ENCODE measurements at regions not wholly inside any gene's neighbourhood (a gene's known extent, or its start where the extent isn't known, plus 50 kb on each side); places are given as distances from the start of the nearest gene placed in this dataset.

DNA sequence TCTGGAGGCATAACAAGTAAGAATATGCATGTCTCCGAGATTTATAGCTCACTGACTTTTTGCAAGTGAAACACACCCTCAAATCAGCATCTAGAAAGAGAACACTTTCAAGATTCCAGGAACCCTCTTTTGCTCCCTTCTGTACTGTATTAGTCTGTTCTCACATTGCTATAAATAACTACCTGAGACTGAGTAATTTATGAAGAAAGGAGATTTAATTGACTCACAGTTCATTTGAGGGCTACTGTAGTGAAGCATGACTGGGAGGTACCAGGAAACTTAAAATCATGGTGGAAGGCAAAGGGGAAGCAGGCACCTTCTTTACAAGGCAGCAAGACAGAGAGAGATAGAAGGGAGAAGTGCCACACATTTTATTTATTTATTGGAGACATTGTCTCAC is 269.9 kb downstream of the UTRN start:
- TF ChIP-seq, protein P1, sequence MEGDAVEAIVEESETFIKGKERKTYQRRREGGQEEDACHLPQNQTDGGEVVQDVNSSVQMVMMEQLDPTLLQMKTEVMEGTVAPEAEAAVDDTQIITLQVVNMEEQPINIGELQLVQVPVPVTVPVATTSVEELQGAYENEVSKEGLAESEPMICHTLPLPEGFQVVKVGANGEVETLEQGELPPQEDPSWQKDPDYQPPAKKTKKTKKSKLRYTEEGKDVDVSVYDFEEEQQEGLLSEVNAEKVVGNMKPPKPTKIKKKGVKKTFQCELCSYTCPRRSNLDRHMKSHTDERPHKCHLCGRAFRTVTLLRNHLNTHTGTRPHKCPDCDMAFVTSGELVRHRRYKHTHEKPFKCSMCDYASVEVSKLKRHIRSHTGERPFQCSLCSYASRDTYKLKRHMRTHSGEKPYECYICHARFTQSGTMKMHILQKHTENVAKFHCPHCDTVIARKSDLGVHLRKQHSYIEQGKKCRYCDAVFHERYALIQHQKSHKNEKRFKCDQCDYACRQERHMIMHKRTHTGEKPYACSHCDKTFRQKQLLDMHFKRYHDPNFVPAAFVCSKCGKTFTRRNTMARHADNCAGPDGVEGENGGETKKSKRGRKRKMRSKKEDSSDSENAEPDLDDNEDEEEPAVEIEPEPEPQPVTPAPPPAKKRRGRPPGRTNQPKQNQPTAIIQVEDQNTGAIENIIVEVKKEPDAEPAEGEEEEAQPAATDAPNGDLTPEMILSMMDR (IDR thresholded peaks at IDR 0.05; ENCODE audit: extremely low read depth, low read depth, low read length): no peak
- H3K36me3 ChIP-seq (ENCODE audit: insufficient read depth, low read length): peaks cover 19% of the 10 kb centered on the region
- no peak overlapping the region for H2AFZ ChIP-seq (ENCODE audit: low read length)
- no peaks in the 10 kb centered on the region for H3K27me3 ChIP-seq (ENCODE audit: insufficient read depth, low read length)
- H3K4me3 ChIP-seq (ENCODE audit: insufficient read depth, low read length): no peak overlapping the region
- H3K27ac ChIP-seq (ENCODE audit: low read depth, low read length): no peak overlapping the region
- no peaks in the 10 kb centered on the region for H3K9me3 ChIP-seq (ENCODE audit: low read depth, low read length)
- H4K20me1 ChIP-seq (ENCODE audit: insufficient read depth, low read length): no peaks in the 10 kb centered on the region
- peaks cover 7% of the 10 kb centered on the region for H3K4me1 ChIP-seq (ENCODE audit: insufficient read depth, low read length)
- H3K4me2 ChIP-seq (ENCODE audit: insufficient read depth, low read length): no peak overlapping the region
- DNase-seq (ENCODE audit: insufficient read length, low spot score, missing footprints): no peak
- no peaks in the 10 kb centered on the region for H3K79me2 ChIP-seq (ENCODE audit: insufficient read depth, low read length)

DNA sequence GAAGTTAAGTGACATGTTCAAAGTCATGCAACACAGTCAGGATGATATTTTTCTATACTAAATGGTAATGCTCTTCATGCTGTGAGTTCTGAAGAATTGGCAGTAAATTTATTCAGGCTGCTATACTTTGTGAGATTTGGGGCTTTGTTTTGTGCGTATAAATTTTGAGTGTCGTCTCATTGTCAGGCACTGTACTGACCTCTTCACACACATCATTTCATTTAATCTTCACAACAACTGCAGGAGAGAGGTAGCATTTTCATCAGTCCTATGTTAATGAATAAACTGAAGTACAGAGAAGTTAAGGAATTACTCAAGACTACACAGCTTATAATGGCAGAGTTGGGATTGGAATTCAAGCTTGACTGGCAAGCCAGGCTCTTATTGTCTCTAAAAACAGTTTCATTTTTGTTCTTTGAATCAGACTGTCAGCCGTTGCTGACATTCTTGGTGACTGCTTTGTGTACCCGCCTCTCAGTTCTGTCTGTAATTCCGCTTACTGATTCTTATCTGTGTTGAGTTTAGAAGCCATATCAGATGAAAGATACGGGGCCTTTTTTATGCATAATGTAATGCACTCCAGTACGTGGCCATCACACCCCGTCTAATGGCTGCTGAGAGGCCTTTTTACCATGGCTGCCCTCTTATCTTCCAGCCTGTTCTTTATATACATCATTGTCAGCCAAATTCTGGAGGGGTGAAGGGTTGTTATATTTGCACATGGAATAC is 274.9 kb downstream of the UTRN start:
- Histone ChIP-seq H3K79me2 (ENCODE audit: insufficient read depth, low read length) (no peaks in the 10 kb centered on the region), H3K27ac (ENCODE audit: low read depth, low read length) (peak overlapping the region; percentile 38), H2AFZ (ENCODE audit: low read length) (no peak overlapping the region), H3K4me2 (ENCODE audit: insufficient read depth, low read length) (peak overlapping the region; percentile 20), H3K9me3 (ENCODE audit: low read depth, low read length) (no peaks in the 10 kb centered on the region), H3K4me3 (ENCODE audit: insufficient read depth, low read length) (no peak overlapping the region), H3K27me3 (ENCODE audit: insufficient read depth, low read length) (no peaks in the 10 kb centered on the region), H3K4me1 (ENCODE audit: insufficient read depth, low read length) (peaks cover 10% of the 10 kb centered on the region), H3K36me3 (ENCODE audit: insufficient read depth, low read length) (peaks cover 5% of the 10 kb centered on the region), H4K20me1 (ENCODE audit: insufficient read depth, low read length) (no peaks in the 10 kb centered on the region)
- DNase-seq (ENCODE audit: insufficient read length, low spot score, missing footprints): no peak
- TF ChIP-seq, protein P1 (IDR thresholded peaks at IDR 0.05; ENCODE audit: extremely low read depth, low read depth, low read length): no peak

DNA sequence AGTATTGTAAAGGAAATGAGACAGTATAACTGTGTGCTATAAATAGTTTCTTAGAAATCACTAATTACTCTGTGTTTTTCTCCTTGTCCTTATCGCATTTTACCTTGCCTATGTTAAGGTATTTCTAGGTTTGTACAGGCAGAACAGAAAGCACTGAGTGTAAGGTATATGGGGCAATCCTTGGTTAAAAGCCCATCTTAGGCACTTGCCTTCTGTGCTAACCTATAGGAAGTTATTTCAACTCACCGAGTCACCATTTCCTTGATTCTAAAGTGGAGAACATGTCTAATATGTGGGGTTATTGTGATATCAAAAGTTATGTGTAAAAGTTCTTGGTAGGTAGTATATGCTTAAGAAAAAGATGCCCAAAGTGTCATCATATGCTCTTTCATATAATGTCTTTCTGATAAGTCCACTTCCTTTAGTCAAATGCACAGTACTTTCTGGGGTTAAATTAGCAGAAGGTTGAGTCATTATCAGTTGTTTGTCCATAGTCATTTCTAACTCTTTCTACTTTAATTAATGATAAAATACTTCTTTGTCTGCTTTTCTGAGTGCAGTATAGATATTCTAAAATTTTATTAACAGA is 276.4 kb downstream of the UTRN start:
- Histone ChIP-seq H3K4me1 (ENCODE audit: insufficient read depth, low read length) (peaks cover 10% of the 10 kb centered on the region), H4K20me1 (ENCODE audit: insufficient read depth, low read length) (no peaks in the 10 kb centered on the region), H3K27ac (ENCODE audit: low read depth, low read length) (no peak overlapping the region), H3K36me3 (ENCODE audit: insufficient read depth, low read length) (peaks cover 8% of the 10 kb centered on the region), H3K4me2 (ENCODE audit: insufficient read depth, low read length) (no peak overlapping the region), H2AFZ (ENCODE audit: low read length) (no peak overlapping the region), H3K9me3 (ENCODE audit: low read depth, low read length) (no peaks in the 10 kb centered on the region), H3K27me3 (ENCODE audit: insufficient read depth, low read length) (no peaks in the 10 kb centered on the region), H3K4me3 (ENCODE audit: insufficient read depth, low read length) (no peak overlapping the region), H3K79me2 (ENCODE audit: insufficient read depth, low read length) (no peaks in the 10 kb centered on the region)
- DNase-seq (ENCODE audit: insufficient read length, low spot score, missing footprints): no peak
- TF ChIP-seq, protein P1 (IDR thresholded peaks at IDR 0.05; ENCODE audit: extremely low read depth, low read depth, low read length): no peak

DNA sequence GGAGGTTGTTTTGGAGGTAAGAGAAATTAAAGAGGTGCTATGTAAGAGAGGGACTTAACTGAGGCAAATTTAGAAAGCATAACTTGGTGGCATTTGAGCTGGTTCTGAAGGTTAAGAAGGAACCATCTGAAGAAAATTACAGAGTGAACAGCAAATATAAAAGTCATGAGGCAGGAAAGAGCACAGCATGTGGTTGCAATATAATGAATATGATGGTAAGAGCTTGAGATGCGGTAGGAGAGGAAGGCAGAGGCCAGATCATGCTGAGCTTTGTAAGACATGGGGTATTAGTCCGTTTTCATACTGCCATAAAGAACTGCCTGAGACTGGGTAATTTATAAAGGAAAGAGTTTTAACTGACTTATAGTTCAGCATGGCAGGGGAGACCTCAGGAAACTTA is 279.1 kb downstream of the UTRN start:
- H3K27ac ChIP-seq (ENCODE audit: low read depth, low read length): no peak overlapping the region
- H3K27me3 ChIP-seq (ENCODE audit: insufficient read depth, low read length): no peaks in the 10 kb centered on the region
- no peak overlapping the region for H3K4me2 ChIP-seq (ENCODE audit: insufficient read depth, low read length)
- no peaks in the 10 kb centered on the region for H3K79me2 ChIP-seq (ENCODE audit: insufficient read depth, low read length)
- no peak overlapping the region for H2AFZ ChIP-seq (ENCODE audit: low read length)
- no peaks in the 10 kb centered on the region for H3K9me3 ChIP-seq (ENCODE audit: low read depth, low read length)
- no peaks in the 10 kb centered on the region for H4K20me1 ChIP-seq (ENCODE audit: insufficient read depth, low read length)
- no peak for DNase-seq (ENCODE audit: insufficient read length, low spot score, missing footprints)
- no peak overlapping the region for H3K4me3 ChIP-seq (ENCODE audit: insufficient read depth, low read length)
- peaks cover 14% of the 10 kb centered on the region for H3K4me1 ChIP-seq (ENCODE audit: insufficient read depth, low read length)
- TF ChIP-seq, protein P1 (IDR thresholded peaks at IDR 0.05; ENCODE audit: extremely low read depth, low read depth, low read length): no peak
- peaks cover 9% of the 10 kb centered on the region for H3K36me3 ChIP-seq (ENCODE audit: insufficient read depth, low read length)

All from osteoblast (primary cell).